H1 (cell line): ENCODE measurements at regions not wholly inside any gene's neighbourhood (a gene's known extent, or its start where the extent isn't known, plus 50 kb on each side); places are given as distances from the start of the nearest gene placed in this dataset.

Experiments
- CHD7 ChIP-seq: fragments of 300-600 bp; sonication (generic); IDR thresholded peaks from 2 replicates; pipeline ENCODE4 v1.7.1; 2012; ENCODE audit warnings: low read length, moderate library complexity, mild to moderate bottlenecking, inconsistent platforms; ENCODE audit not compliant: insufficient replicate concordance
- CREB1 ChIP-seq: IDR thresholded peaks from 2 replicates; pipeline ENCODE4 v1.6.1; 2012; ENCODE audit warnings: inconsistent platforms
- EZH2 ChIP-seq: fragments of 200-600 bp; sonication (generic); IDR thresholded peaks from 2 replicates; pipeline ENCODE4 v1.7.1; 2012; ENCODE audit warnings: low read depth, mild to moderate bottlenecking, moderate library complexity, low read length, inconsistent platforms; ENCODE audit not compliant: severe bottlenecking
- FOSL1 ChIP-seq: IDR thresholded peaks from 2 replicates; pipeline ENCODE4 v1.6.1; 2011; ENCODE audit warnings: mild to moderate bottlenecking, low read depth, low read length, moderate library complexity; ENCODE audit not compliant: insufficient read depth
- GABPA ChIP-seq: IDR thresholded peaks from 2 replicates; pipeline ENCODE4 v1.6.1; 2011; ENCODE audit warnings: mild to moderate bottlenecking, low read length, moderate library complexity, borderline replicate concordance; ENCODE audit not compliant: insufficient read depth
- GTF2F1 ChIP-seq: IDR thresholded peaks from 2 replicates; pipeline ENCODE4 v1.6.1; 2012; ENCODE audit warnings: low read depth, low read length, improper control_type of control experiment, borderline replicate concordance
- JUN ChIP-seq: IDR thresholded peaks from 2 replicates; pipeline ENCODE4 v1.6.1; 2011; ENCODE audit warnings: low read depth, mild to moderate bottlenecking, improper control_type of control experiment, low read length
- KDM1A ChIP-seq: fragments of 200-600, 300-600 bp; sonication (generic); IDR thresholded peaks from 2 replicates; pipeline ENCODE4 v1.7.1; 2016; ENCODE audit warnings: mild to moderate bottlenecking, low read length, borderline replicate concordance
- KDM5A ChIP-seq: fragments of 200-600 bp; IDR thresholded peaks from 2 replicates; pipeline ENCODE4 v1.7.1; 2012; ENCODE audit warnings: mild to moderate bottlenecking, low read length, inconsistent platforms, mixed read lengths
- SAP30 ChIP-seq: fragments of 300-600 bp; sonication (generic); IDR thresholded peaks from 2 replicates; pipeline ENCODE4 v1.7.1; 2012; ENCODE audit warnings: low read length, moderate library complexity, mild to moderate bottlenecking, inconsistent platforms; ENCODE audit not compliant: insufficient read depth, insufficient replicate concordance
- SP4 ChIP-seq: IDR thresholded peaks from 2 replicates; pipeline ENCODE4 v1.6.1; 2012; ENCODE audit warnings: low read length, inconsistent platforms
- TBP ChIP-seq: IDR thresholded peaks from 2 replicates; pipeline ENCODE4 v1.6.1; 2011; ENCODE audit warnings: low read depth, low read length, improper control_type of control experiment
- TEAD4 ChIP-seq: IDR thresholded peaks from 2 replicates; pipeline ENCODE4 v1.6.1; 2012; ENCODE audit warnings: low read depth, low read length, inconsistent platforms, mixed read lengths

- TF ChIP-seq CHD7 (no peak), KDM1A (no peak), SP4 (no peak), FOSL1 (no peak), KDM5A (no peak), SAP30 (no peak), TBP (no peak), TEAD4 (no peak), GABPA (no peak), EZH2 (no peak), CREB1 (no peak), JUN (no peak), GTF2F1 (no peak)
Measured at GRCh38 chr2:62441421-62441820, 64.6 kb downstream of the TMEM17 start (continued).
